ENCODE measurements at regions not wholly inside any gene's neighbourhood (a gene's known extent, or its start where the extent isn't known, plus 50 kb on each side); places are given as distances from the start of the nearest gene placed in this dataset.

GRCh38 chr11:133705074-133705648, 140.2 kb downstream of the SPATA19 start:
- H3K27ac ChIP-seq (ENCODE audit: low read length): no peak overlapping the region
- in situ Hi-C loops (cut with HindIII; ENCODE audit: low pct_unique_long_range_greater_than_20kb, low sequenced_read_pairs): no loop called here
- H3K9me3 ChIP-seq (ENCODE audit: control insufficient read depth, insufficient read depth, low read depth, low read length): no peaks in the 10 kb centered on the region
- no TSS peak for BruUV-seq (replicated peaks)
- intact Hi-C loops (cut with micrococcal nuclease; ENCODE audit: unreplicated experiment): no loop called here
- DNase-seq (ENCODE audit: low read depth, low spot score) (no peak), ATAC-seq (no peak)
- ChIA-PET POLR2A (no interaction called here), CTCF (no interaction called here)
- H3K36me3 ChIP-seq (ENCODE audit: control insufficient read depth, insufficient read depth, low read length): no peaks in the 10 kb centered on the region
- H3K4me1 ChIP-seq (ENCODE audit: control insufficient read depth, insufficient read depth, low read length): no peaks in the 10 kb centered on the region
- TF ChIP-seq TCF7L2 (IDR thresholded peaks at IDR 0.05; ENCODE audit: low read depth, low read length): no peak
- TF ChIP-seq SIN3A (IDR thresholded peaks at IDR 0.05; ENCODE audit: borderline replicate concordance, insufficient read depth, low read depth, low read length): no peak
- TF ChIP-seq CTCF (IDR thresholded peaks at IDR 0.05): no peak
- no peak for TF ChIP-seq POLR2AphosphoS5 (IDR thresholded peaks at IDR 0.05; ENCODE audit: low read depth, low read length)
- TF ChIP-seq REST (IDR thresholded peaks at IDR 0.05; ENCODE audit: insufficient read depth in 1 of 2, low read depth in 2 of 2, low read length in 1 of 2): no peak
- no peak overlapping the region for H3K4me3 ChIP-seq (ENCODE audit: low read depth in 2 of 2, low read length in 2 of 2)
- no peaks in the 10 kb centered on the region; the same call in 1 of the 2 replicates for H3K27me3 ChIP-seq (ENCODE audit: control insufficient read depth, insufficient read depth, low read length)

GRCh38 chr11:133699071-133699470, 146.2 kb downstream of the SPATA19 start:
- ChIA-PET CTCF (no interaction called here), POLR2A (no interaction called here)
- BruUV-seq (replicated peaks): no TSS peak
- Histone ChIP-seq H3K4me1 (ENCODE audit: control insufficient read depth, insufficient read depth, low read length) (no peaks in the 10 kb centered on the region), H3K27ac (ENCODE audit: low read length) (no peak overlapping the region), H3K4me3 (ENCODE audit: low read depth in 2 of 2, low read length in 2 of 2) (no peak overlapping the region), H3K9me3 (ENCODE audit: control insufficient read depth, insufficient read depth, low read depth, low read length) (no peaks in the 10 kb centered on the region), H3K36me3 (ENCODE audit: control insufficient read depth, insufficient read depth, low read length) (no peaks in the 10 kb centered on the region), H3K27me3 (ENCODE audit: control insufficient read depth, insufficient read depth, low read length) (no peaks in the 10 kb centered on the region; the same call in 1 of the 2 replicates)
- in situ Hi-C loops (cut with HindIII; ENCODE audit: low pct_unique_long_range_greater_than_20kb, low sequenced_read_pairs): no loop called here
- ATAC-seq: no peak
- TF ChIP-seq CTCF (IDR thresholded peaks at IDR 0.05) (no peak), SIN3A (IDR thresholded peaks at IDR 0.05; ENCODE audit: borderline replicate concordance, insufficient read depth, low read depth, low read length) (no peak), POLR2AphosphoS5 (IDR thresholded peaks at IDR 0.05; ENCODE audit: low read depth, low read length) (no peak), TCF7L2 (IDR thresholded peaks at IDR 0.05; ENCODE audit: low read depth, low read length) (no peak), REST (IDR thresholded peaks at IDR 0.05; ENCODE audit: insufficient read depth in 1 of 2, low read depth in 2 of 2, low read length in 1 of 2) (no peak)
- no peak for DNase-seq (ENCODE audit: low read depth, low spot score)
- intact Hi-C loops (cut with micrococcal nuclease; ENCODE audit: unreplicated experiment): no loop called here

All from Panc1 (cell line).